Left kidney (tissue), 1 donor: ENCODE measurements at regions not wholly inside any gene's neighbourhood (a gene's known extent, or its start where the extent isn't known, plus 50 kb on each side); places are given as distances from the start of the nearest gene placed in this dataset.

Source experiments
- DNase-seq: peaks from one replicate; pipeline ENCODE4 v3.0.0-alpha.2; 2013

- no peak for DNase-seq
These were observed 52.9 kb downstream of the FRMPD3 start for GRCh38 chrX:107502316-107502715.

DNA sequence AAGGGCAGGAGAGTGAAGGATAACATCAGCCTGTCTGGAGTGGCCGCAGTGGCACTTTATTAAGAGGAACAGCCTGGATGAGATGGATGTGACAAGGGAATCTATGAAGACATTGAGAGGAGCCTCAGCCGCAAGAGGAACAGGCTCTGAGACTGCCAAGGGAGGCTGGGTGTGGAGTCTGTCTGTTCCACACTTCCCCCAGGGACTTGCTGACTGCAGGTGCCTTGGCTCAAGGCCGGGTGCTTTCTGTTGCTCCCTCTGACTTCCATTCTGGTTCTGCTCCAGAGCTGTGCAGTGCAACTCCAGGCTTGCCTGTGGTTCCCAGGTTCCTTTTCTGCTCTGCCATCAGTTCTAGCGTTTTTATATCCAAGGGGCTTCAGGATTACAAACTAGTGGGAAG, 54.6 kb downstream of the FRMPD3 start:
- DNase-seq, result no peak

GRCh38 chrX:107505223-107505622, 55.8 kb downstream of the FRMPD3 start:
- no peak for DNase-seq

DNA sequence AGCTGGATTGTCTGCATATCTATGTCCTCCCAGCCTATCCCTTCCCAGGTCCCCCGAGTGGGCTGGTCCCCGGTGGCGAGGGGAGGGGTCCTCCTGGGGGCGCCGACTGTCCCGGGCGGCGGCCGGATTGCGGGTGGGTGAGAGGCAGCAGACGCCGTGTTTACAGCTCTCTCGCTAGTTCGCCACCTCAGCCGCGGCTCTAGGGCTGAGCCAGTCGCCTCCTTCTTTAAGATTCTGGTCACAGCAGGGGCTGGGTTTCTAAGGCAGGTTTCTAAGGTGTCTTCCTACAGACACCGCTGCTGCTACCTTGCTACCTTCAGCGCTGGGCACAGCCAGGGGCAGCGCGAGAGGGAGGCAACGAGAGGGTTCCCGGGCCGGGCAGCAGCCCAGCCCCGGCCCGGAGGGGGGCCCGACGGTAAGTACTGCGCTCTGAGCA, 57.2 kb downstream of the FRMPD3 start:
- DNase-seq, result no peak

GRCh38 chrX:107507093-107507743, 57.8 kb downstream of the FRMPD3 start:
- DNase-seq, result no peak

- DNase-seq, result no peak
These were observed 58.3 kb downstream of the FRMPD3 start for GRCh38 chrX:107507744-107508117.

DNA sequence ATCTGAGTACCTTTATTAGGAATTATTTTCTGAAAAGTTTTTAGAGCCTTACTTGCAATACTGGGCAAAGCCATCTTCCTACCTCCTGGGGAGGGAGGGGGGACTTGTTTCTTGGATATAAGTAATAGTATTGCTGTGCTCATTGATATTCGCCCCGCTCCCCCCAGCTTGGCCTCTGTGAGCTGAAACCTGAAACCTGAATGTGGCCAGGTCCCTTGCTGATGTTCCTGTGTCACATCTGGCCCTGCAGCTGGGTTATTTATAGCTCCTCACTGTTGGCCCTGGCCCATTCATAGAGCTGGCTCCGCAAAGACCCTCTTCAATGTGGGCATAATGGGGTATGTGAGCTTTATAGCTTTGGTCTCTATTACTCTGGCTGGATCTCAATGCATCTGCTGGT, 59.5 kb downstream of the FRMPD3 start:
- DNase-seq, result no peak

DNA sequence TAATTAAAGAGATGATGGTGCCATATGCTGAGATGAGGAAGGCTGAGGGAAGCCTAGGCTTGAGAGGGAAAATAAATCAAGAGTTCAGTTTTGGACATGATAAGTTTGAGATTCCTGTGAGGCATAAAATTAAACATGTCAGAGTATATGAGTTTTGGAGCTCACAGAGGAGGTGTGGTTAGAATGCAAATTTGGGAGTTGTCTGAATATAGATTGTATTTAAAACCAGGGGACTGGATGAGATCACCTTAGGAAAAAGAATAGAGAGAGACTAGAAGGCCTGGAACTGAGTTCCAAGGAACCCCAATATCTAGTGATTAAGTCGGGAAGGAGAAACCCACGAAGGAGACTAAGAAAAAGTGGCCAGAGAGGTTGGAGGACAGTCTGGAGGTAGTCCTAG, 65.5 kb downstream of the FRMPD3 start:
- DNase-seq, result no peak

GRCh38 chrX:107521877-107522586, 72.6 kb downstream of the FRMPD3 start:
- no peak for DNase-seq

DNA sequence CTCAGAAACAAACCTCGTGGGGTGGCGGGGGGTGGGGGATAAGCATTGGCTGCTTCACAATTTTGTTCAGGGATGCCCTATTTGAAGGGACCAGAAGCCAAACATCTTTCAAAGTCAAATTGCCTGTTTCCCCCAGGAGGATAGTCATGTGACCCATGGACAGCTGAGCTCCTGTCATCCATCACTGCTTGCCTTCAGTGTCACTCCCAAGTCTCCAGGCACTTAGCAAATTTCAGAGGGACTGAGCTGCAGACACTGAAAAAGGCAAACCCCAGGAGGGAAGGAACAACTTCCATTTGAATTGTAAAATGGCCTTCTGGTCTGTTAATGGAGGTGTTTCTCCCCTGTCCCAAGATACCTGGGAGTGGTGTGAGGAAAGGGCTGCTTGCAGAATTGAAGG, 73.4 kb downstream of the FRMPD3 start:
- DNase-seq, result no peak

DNA sequence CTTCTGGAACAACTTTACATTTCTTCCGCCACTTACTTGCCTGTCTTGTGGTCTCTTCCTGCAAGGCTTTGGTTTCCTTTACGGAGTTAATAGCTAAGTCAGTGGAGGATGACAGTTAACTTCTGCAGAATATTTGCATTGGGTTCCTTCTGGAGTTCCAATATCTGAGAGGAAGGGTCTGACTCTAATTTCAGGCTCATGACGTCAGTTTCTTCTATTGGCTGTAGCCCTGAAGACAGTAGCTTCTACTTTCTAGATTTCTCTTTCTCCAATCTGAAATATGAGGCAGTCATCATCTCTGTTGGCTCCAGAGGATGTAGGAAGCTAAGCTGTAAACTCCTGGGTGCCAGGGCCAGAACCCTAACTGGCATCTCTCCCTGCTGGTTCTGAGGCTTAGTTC, 76.7 kb downstream of the FRMPD3 start:
- DNase-seq, result no peak

DNA sequence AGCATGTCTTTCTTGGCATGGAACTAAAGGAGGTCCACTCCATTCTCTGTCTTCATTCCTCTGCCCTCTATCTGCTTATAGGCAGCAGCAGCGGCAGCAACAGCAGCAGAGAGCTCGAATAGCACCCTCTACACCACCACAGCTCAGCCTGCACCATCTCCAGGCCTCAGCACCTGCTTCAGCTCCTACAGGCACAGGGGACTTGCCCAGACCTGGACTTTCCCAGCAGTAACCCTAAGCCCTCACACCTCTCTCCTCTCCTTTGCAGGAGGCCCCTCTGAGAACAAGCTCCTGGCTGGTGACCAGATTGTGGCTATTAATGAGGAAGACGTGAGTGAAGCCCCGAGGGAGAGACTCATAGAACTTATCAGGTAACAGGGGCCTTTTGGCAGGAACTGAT, 80.7 kb downstream of the FRMPD3 start:
- DNase-seq, result no peak

DNA sequence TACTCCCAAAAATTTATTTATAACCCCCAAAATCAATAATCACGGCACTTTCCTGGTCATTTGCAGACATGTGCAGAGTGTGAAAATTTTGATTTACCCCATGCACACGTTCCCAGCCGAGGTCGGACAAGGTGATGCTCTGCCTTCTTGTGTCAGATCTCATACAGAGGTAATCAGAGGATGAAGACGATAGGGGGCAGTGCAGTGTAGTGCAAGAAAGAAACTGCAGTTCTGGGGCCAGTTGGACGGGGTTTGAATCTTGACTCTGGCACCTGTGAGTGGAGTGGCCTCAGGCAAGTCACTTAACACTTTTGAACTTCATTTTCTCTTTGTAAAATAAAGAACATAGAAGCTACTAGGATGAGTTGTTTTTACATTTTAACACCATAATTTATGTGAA, 88.4 kb downstream of the FRMPD3 start:
- no peak for DNase-seq

GRCh38 chrX:107541244-107541643, 87.1 kb upstream of the PRPS1 start:
- DNase-seq, result no peak

DNA sequence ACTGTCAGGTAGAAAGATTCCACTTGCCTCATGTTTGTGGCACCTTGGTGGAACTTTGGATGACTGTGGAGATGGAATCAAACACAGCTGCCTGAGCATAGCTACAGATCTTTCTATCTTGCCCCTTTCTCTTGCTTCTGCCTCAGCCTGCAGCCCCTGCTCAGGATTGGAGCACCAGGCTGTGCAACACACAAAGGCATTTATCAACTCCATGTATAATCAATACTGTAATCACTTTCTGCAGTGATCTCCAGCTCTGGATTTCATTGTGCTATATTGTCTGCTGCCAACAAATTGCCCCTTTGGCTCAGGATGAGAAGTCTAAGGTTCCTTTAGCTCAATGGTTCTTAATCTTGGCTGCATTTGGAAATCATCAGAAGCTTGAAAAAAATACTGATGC, 86.3 kb upstream of the PRPS1 start:
- no peak for DNase-seq

- DNase-seq, result no peak
These were observed 85.8 kb upstream of the PRPS1 start for GRCh38 chrX:107542500-107542899.

GRCh38 chrX:107547621-107548020, 80.7 kb upstream of the PRPS1 start:
- DNase-seq, result no peak

DNA sequence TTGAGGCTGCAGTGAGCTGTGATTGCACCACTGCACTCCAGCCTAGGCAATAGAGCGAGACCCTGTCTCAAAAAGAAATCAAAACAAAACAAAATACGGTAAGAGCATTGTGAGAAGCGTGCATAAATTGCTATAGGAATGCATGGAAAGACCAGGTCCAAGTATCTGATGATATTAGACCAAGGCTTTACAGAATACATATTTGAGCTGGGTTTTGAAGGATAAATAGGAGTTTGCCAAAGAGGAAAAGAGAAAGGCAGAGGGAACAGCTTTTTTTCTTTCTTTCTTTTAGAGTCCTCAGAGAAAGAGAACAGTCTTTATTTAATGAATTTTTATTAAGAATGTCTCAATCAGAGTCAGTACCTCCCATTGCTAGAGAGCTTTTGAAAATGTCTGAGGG, 79.5 kb upstream of the PRPS1 start:
- no peak for DNase-seq

GRCh38 chrX:107549504-107549903, 78.8 kb upstream of the PRPS1 start:
- no peak for DNase-seq

- no peak for DNase-seq
These were observed 76.8 kb upstream of the PRPS1 start for GRCh38 chrX:107551546-107551945.

GRCh38 chrX:107552930-107553329, 75.4 kb upstream of the PRPS1 start:
- DNase-seq, result no peak

DNA sequence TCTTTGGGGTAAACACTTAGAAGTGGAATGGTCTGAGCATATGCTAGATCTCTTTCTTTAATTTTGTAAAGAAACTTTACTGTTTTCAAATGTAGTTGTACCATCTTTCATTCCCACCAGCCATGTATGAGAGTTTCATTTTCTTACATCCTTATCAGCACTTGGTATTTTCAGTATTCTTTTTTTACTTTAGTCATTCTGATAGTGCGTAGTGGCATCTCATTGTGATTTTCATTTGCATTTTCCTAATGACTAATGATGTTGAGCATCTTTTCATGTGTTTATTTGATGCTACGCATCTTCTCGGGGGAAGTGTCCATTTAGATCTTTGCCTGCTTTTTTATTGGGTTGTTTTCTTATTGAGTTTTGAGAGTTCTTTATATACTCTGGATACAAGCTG, 71.3 kb upstream of the PRPS1 start:
- no peak for DNase-seq

GRCh38 chrX:107559506-107559905, 68.8 kb upstream of the PRPS1 start:
- no peak for DNase-seq

DNA sequence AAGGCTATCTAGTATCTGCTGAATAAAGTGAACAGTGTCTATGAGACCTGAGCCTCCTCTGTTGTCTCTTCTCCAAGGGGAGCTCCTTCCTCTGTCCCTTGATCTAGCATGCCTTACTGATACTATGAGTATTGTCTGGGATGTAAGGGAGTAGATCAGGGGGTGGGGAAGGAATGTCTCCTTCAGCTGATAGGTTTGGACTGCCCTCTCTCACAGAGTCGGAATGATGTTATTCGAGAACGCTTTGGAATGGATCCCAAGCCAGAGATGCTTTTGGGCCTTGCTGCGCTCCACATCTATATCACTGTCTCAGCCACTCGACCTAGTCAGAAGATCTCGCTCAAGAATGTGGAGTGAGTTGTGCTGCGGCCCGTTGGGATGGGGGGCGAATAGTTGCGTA, 68.3 kb upstream of the PRPS1 start:
- DNase-seq, result no peak
